Mesendoderm (in vitro differentiated cells): ENCODE measurements at regions not wholly inside any gene's neighbourhood (a gene's known extent, or its start where the extent isn't known, plus 50 kb on each side); places are given as distances from the start of the nearest gene placed in this dataset.

Experiments
- DNase-seq: peaks from one replicate; pipeline ENCODE4 v3.0.0; 2013
- H2AK5ac ChIP-seq: 2 replicates; pipeline ENCODE4 v1.6.1; 2013; ENCODE audit warnings: low read length, inconsistent platforms
- H2BK120ac ChIP-seq: 2 replicates; pipeline ENCODE4 v1.6.1; 2013; ENCODE audit warnings: low read depth, mild to moderate bottlenecking, low read length, moderate library complexity, mixed read lengths
- H2BK15ac ChIP-seq: replicated peaks from 2 replicates; pipeline ENCODE4 v1.6.1; 2013; ENCODE audit warnings: low read depth, mild to moderate bottlenecking, moderate library complexity
- H2BK5ac ChIP-seq: 2 replicates; pipeline ENCODE4 v1.6.1; 2013; ENCODE audit warnings: low read length, inconsistent platforms
- H3K18ac ChIP-seq: 2 replicates; pipeline ENCODE4 v1.6.1; 2013; ENCODE audit warnings: mild to moderate bottlenecking, low read length, mixed read lengths
- H3K23ac ChIP-seq: one replicate; pipeline ENCODE4 v1.6.1; 2013; ENCODE audit warnings: low read length
- H3K27ac ChIP-seq: 2 replicates; pipeline ENCODE4 v1.5.1; 2013; ENCODE audit warnings: low read depth, mild to moderate bottlenecking, inconsistent platforms, low read length, moderate library complexity
- H3K27me3 ChIP-seq: 2 replicates; pipeline ENCODE4 v1.6.1; 2013; ENCODE audit warnings: low read length, control low read depth, mild to moderate bottlenecking, inconsistent platforms; ENCODE audit not compliant: insufficient read depth, poor library complexity
- H3K36me3 ChIP-seq: 2 replicates; pipeline ENCODE4 v1.6.1; 2013; ENCODE audit warnings: low read length, inconsistent platforms; ENCODE audit not compliant: control insufficient read depth, insufficient read depth
- H3K4ac ChIP-seq: one replicate; pipeline ENCODE4 v1.6.1; 2013; ENCODE audit warnings: low read depth, mild to moderate bottlenecking, low read length, moderate library complexity
- H3K4me1 ChIP-seq: 2 replicates; pipeline ENCODE4 v1.6.1; 2013; ENCODE audit warnings: low read depth, low read length, inconsistent platforms; ENCODE audit not compliant: control insufficient read depth
- H3K4me2 ChIP-seq: 2 replicates; pipeline ENCODE4 v1.6.1; 2013; ENCODE audit warnings: low read length
- H3K4me3 ChIP-seq: 2 replicates; pipeline ENCODE4 v1.5.1; 2013; ENCODE audit warnings: mild to moderate bottlenecking, low read length
- H3K56ac ChIP-seq: one replicate; pipeline ENCODE4 v1.6.1; 2013; ENCODE audit warnings: low read length
- H3K79me1 ChIP-seq: 2 replicates; pipeline ENCODE4 v1.6.1; 2013; ENCODE audit warnings: low read length, inconsistent platforms
- H3K79me2 ChIP-seq: 2 replicates; pipeline ENCODE4 v1.6.1; 2013; ENCODE audit warnings: mild to moderate bottlenecking, low read length; ENCODE audit not compliant: control insufficient read depth, insufficient read depth
- H3K9ac ChIP-seq: 2 replicates; pipeline ENCODE4 v1.6.1; 2013; ENCODE audit warnings: low read length, inconsistent platforms
- H4K5ac ChIP-seq: one replicate; pipeline ENCODE4 v1.6.1; 2013; ENCODE audit warnings: low read length
- H4K8ac ChIP-seq: one replicate; pipeline ENCODE4 v1.6.1; 2013; ENCODE audit warnings: low read depth, mild to moderate bottlenecking, control low read depth, low read length, moderate library complexity
- WGBS: extraction: QIAGEN DNeasy Blood & Tissue Kit; methylation state at CpG from one replicate; pipeline ENCODE4 v1.1.7; 2013; ENCODE audit warnings: low lambda C conversion rate, missing lambda C conversion rate; ENCODE audit not compliant: insufficient coverage; ENCODE audit errors: extremely low coverage; 5-methylcytosine and 5-hydroxymethylcytosine counted together

DNA sequence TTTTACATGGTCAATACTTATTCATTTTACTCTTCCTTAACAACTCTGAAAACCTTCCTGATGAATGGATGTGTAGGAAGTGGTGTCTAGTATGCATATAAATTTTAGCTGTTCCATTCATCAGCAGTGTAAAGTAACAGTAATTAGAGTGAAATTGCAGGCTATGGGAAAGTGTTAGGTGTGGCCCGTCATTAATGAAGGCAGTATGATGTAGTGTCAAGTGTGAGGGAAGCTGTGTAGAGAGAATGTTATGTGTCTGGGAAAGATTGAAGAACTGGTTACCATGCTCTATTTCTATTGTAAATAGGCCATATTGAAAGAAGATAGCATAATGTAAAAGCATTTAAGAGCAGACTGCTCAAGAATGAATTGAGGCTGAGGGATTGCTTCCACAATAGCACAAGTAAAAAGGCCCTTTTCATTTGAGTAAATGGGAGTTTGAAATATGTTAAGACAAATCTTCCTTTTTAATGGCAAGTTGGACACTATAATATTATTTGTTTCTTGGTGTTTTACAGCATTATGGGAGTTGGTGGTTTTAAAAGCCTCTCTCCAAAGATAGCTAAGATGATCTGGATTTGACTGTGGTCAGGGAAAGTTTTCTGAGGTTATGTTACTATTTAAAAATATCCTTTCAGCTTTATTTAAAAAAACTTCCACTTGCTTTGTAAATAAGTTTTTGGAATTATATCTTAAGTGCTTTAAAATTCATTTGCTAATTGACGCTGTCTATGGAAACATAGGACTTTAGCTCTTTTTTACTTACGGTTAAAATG lies 401.0 kb upstream of the ZEB2 start:
- WGBS = no CpG with 5 or more reads among the region's 3 CpGs
- DNase-seq = no peak

DNA sequence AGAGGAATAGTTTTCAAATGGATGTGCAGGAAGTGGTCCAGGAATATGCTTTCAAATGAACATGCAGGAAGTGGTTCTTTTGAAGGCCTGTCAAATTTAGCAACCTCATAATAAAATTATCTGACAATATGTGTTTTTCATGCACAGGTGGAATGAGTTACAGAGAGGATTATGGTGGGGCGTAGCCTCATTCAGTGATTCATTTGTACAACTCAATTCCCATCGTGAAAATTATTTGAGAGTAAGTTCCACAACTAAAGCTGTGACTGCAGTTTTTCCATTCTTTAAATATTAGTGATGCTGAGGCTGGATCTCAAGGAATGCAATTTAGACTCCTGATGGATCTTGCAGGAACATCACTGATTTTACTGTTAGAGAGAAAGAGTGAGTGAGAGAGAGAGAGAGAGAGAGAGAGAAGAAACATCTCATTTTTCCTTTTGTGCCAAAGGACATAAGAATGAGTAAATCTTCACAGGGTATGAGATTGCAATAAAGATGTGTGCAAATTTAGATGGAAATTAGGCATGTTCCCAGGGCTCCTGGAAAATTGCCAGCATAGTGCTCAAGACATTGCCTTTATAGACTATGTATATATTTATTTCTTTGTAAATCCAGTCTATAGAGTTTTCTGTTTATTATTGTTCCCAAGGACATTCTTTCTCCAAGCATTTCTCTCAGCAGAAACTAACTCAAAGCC lies 394.9 kb upstream of the ZEB2 start:
- H3K9ac ChIP-seq = no peak overlapping the region
- no peak overlapping the region for H3K4ac ChIP-seq
- no peak overlapping the region for H3K18ac ChIP-seq
- H3K79me2 ChIP-seq = no peaks in the 10 kb centered on the region
- H3K79me1 ChIP-seq = no peaks in the 10 kb centered on the region
- no peak overlapping the region for H3K23ac ChIP-seq
- H3K36me3 ChIP-seq = no peaks in the 10 kb centered on the region
- H2AK5ac ChIP-seq = no peak overlapping the region
- H2BK120ac ChIP-seq = no peak overlapping the region
- no peak overlapping the region for H3K4me3 ChIP-seq
- H3K27me3 ChIP-seq = no peaks in the 10 kb centered on the region
- H2BK5ac ChIP-seq = no peak overlapping the region
- no peak overlapping the region for H4K8ac ChIP-seq
- no CpG with 5 or more reads among the region's 2 CpGs for WGBS
- H4K5ac ChIP-seq = no peak overlapping the region
- H2BK15ac ChIP-seq = no peak overlapping the region
- no peak for DNase-seq
- no peak overlapping the region for H3K56ac ChIP-seq
- H3K27ac ChIP-seq = no peak overlapping the region
- H3K4me2 ChIP-seq = no peak overlapping the region
- no peaks in the 10 kb centered on the region for H3K4me1 ChIP-seq

More for the DNA sequence above, 401.0 kb upstream of the ZEB2 start:
- Histone ChIP-seq H3K4me2 (no peak overlapping the region), H3K18ac (no peak overlapping the region), H3K4me1 (no peaks in the 10 kb centered on the region), H3K23ac (no peak overlapping the region), H3K79me2 (no peaks in the 10 kb centered on the region), H2BK15ac (no peak overlapping the region), H3K36me3 (no peaks in the 10 kb centered on the region), H4K5ac (no peak overlapping the region), H3K27ac (no peak overlapping the region), H2BK120ac (no peak overlapping the region), H3K9ac (no peak overlapping the region), H3K4ac (no peak overlapping the region), H3K56ac (no peak overlapping the region), H2AK5ac (no peak overlapping the region), H3K4me3 (no peak overlapping the region), H3K27me3 (no peaks in the 10 kb centered on the region), H4K8ac (no peak overlapping the region), H2BK5ac (no peak overlapping the region), H3K79me1 (no peaks in the 10 kb centered on the region)

DNA sequence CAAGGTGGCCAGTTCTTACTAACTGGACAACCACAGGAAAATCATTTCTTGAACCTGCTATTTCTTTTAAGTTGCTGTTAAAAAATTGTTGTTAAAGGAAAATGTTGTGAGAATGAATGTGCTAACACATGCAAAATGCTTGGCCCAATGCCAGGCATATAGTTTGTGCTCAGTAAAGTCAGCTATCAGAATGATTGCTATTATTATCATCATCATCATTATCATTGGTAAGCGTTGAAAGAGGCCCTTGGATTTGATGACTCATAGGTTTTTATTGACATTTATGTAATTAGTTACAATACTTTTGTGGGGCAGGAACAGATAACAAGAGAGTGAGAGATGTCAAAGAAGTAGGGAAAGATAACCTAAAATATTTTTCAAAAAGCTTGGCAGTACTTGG lies 394.2 kb upstream of the ZEB2 start:
- no peak for DNase-seq
- no peak overlapping the region for H3K18ac ChIP-seq
- H3K79me2 ChIP-seq = no peaks in the 10 kb centered on the region
- H3K56ac ChIP-seq = no peak overlapping the region
- no peak overlapping the region for H3K23ac ChIP-seq
- H2BK15ac ChIP-seq = no peak overlapping the region
- no peak overlapping the region for H4K8ac ChIP-seq
- H3K4me3 ChIP-seq = no peak overlapping the region
- H2AK5ac ChIP-seq = no peak overlapping the region
- H3K4me2 ChIP-seq = no peak overlapping the region
- H3K36me3 ChIP-seq = no peaks in the 10 kb centered on the region
- WGBS = no CpG with 5 or more reads among the region's 1 CpG
- no peak overlapping the region for H2BK120ac ChIP-seq
- no peak overlapping the region for H3K4ac ChIP-seq
- H3K27me3 ChIP-seq = no peaks in the 10 kb centered on the region
- H3K4me1 ChIP-seq = no peaks in the 10 kb centered on the region
- H2BK5ac ChIP-seq = no peak overlapping the region
- H3K27ac ChIP-seq = no peak overlapping the region
- H4K5ac ChIP-seq = no peak overlapping the region
- H3K79me1 ChIP-seq = no peaks in the 10 kb centered on the region
- no peak overlapping the region for H3K9ac ChIP-seq

DNA sequence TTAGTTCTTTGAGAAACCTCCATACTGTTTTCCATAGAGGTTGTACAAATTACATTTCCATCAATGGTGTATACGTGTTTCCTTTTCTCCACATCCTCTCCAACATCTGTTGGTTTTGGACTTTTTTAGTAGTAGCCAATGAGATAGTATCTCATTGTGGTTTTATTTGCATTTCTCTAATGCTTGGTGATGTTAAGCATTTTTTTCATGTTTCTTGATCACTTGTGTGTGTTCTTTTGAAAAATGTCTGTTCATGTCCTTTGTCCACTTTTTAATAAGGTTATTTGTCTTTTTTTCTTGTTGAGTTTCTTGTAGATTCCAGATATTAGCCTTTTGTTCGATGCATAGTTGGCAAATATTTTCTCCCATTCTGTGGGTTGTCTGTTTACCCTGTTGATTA lies 392.3 kb upstream of the ZEB2 start:
- Histone ChIP-seq H2AK5ac (no peak overlapping the region), H3K18ac (no peak overlapping the region), H3K9ac (no peak overlapping the region), H3K4ac (no peak overlapping the region), H3K79me1 (no peaks in the 10 kb centered on the region), H3K4me3 (no peak overlapping the region), H4K5ac (no peak overlapping the region), H2BK15ac (no peak overlapping the region), H3K23ac (no peak overlapping the region), H2BK120ac (no peak overlapping the region), H4K8ac (no peak overlapping the region), H3K4me2 (no peak overlapping the region), H3K56ac (no peak overlapping the region), H2BK5ac (no peak overlapping the region), H3K36me3 (no peaks in the 10 kb centered on the region), H3K27me3 (no peaks in the 10 kb centered on the region), H3K27ac (no peak overlapping the region), H3K79me2 (no peaks in the 10 kb centered on the region), H3K4me1 (no peaks in the 10 kb centered on the region)
- WGBS = no CpG with 5 or more reads among the region's 2 CpGs
- DNase-seq = no peak

DNA sequence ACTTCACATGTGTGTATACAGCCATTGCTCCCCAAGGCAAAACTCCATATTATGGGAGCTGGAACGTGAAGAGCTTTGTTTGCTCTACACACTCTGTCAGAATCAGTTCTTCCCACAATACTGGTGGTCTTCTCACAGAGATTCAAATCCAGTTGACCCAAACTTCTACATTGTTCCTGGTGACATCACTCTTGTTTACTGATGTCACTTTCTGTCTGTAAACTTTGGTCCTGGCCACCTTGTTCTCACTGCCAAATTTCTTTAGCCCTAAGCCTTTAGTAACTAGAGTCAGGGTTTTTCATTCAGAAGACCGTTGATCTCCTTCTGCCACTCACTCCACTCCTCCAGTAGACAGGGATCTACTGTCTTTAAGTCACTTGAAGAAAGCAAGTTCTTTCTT lies 386.0 kb upstream of the ZEB2 start:
- Histone ChIP-seq H3K4me2 (no peak overlapping the region), H3K79me2 (no peaks in the 10 kb centered on the region), H3K79me1 (no peaks in the 10 kb centered on the region), H4K5ac (no peak overlapping the region), H3K18ac (no peak overlapping the region), H3K56ac (no peak overlapping the region), H3K23ac (no peak overlapping the region), H2BK5ac (no peak overlapping the region), H2AK5ac (no peak overlapping the region), H3K4me1 (no peaks in the 10 kb centered on the region), H3K4ac (no peak overlapping the region), H3K9ac (no peak overlapping the region), H4K8ac (no peak overlapping the region), H3K4me3 (no peak overlapping the region), H3K27ac (no peak overlapping the region), H3K27me3 (no peaks in the 10 kb centered on the region), H3K36me3 (no peaks in the 10 kb centered on the region), H2BK15ac (no peak overlapping the region), H2BK120ac (no peak overlapping the region)
- no peak for DNase-seq
- no CpG with 5 or more reads among the region's 2 CpGs for WGBS
